BLaER1 (cell line): ENCODE measurements at regions not wholly inside any gene's neighbourhood (a gene's known extent, or its start where the extent isn't known, plus 50 kb on each side); places are given as distances from the start of the nearest gene placed in this dataset.

Experiments
- H3K27ac ChIP-seq: shearing (Covaris generic); formaldehyde crosslinking; 2 replicates; pipeline ENCODE4 v1.8.1; 2022
- H3K27me3 ChIP-seq: shearing (Covaris generic); formaldehyde crosslinking; 2 replicates; pipeline ENCODE4 v1.8.1; 2022
- H3K36me3 ChIP-seq: shearing (Covaris generic); formaldehyde crosslinking; 2 replicates; pipeline ENCODE4 v1.8.1; 2022
- H3K4me1 ChIP-seq: shearing (Covaris generic); formaldehyde crosslinking; 2 replicates; pipeline ENCODE4 v1.8.1; 2022
- H3K4me2 ChIP-seq: shearing (Covaris generic); formaldehyde crosslinking; 2 replicates; pipeline ENCODE4 v1.8.1; 2022
- H3K4me3 ChIP-seq: shearing (Covaris generic); formaldehyde crosslinking; 2 replicates; pipeline ENCODE4 v1.8.1; 2022
- H3K9ac ChIP-seq: shearing (Covaris generic); formaldehyde crosslinking; 2 replicates; pipeline ENCODE4 v1.8.1; 2022
- H3K9me3 ChIP-seq: shearing (Covaris generic); formaldehyde crosslinking; 2 replicates; pipeline ENCODE4 v1.8.1; 2022
- H4K20me1 ChIP-seq: shearing (Covaris generic); formaldehyde crosslinking; 2 replicates; pipeline ENCODE4 v1.8.1; 2022
- Cebpa-rat ChIP-seq: shearing (Covaris generic); IDR thresholded peaks from 2 replicates; pipeline ENCODE4 v1.8.1; 2022

DNA sequence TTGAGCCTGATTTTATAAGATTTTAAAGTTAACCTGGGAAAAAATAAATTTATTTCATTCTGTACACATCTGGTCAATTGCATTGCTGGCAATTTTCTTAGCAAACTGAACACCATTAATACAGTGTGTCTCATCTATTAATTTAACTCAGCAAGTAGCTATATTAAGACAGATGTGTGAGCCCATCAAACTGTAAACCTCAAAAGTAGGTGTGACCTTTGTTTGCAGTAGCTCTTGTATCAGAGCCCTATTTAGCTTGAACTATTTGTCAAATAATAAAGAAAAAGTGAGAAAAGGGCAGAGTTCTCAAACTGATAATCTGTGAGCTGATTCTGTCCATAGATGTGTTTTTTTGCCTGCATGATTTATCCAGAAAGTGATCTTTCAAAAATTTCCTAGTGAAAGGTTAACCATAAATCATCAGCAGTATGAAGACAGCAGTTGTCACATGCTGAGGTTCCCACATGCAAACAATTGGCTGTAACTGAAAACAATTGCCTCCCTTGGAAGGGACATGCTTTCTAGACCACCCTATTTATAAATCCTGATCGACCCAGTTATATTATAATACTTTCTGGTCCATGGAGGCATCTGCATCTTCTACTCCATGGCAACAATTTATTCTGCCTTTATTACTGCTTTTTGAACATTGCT lies 646.5 kb downstream of the NSUN3 start:
- Histone ChIP-seq H4K20me1 (no peaks in the 10 kb centered on the region), H3K27me3 (no peaks in the 10 kb centered on the region), H3K9me3 (no peaks in the 10 kb centered on the region), H3K4me2 (no peak overlapping the region), H3K9ac (no peak overlapping the region), H3K36me3 (no peaks in the 10 kb centered on the region), H3K4me1 (no peaks in the 10 kb centered on the region), H3K4me3 (no peak overlapping the region), H3K27ac (no peak overlapping the region)
- no peak for TF ChIP-seq Cebpa-rat

DNA sequence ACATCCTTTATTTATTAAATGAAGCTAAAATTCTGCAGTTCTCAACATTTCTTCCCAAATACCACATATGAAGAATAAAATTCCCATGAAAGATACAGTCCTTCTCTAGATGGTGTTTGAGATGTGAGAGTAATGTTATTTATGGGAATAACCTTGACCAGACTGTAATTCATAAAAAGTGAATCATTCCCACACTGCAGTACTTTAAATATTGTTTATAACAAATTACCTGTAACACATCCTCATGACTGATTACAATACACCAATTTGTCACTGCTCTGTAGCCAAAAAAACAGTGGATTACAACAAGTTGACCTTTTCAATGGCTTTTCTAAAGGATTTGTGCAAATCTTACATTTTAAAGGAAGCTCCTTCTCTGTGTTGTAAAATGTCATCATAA lies 651.3 kb downstream of the NSUN3 start:
- Histone ChIP-seq H3K4me2 (no peak overlapping the region), H3K4me3 (no peak overlapping the region), H3K27ac (no peak overlapping the region), H3K9me3 (no peaks in the 10 kb centered on the region), H4K20me1 (no peaks in the 10 kb centered on the region), H3K4me1 (no peaks in the 10 kb centered on the region), H3K27me3 (no peaks in the 10 kb centered on the region), H3K36me3 (no peaks in the 10 kb centered on the region), H3K9ac (no peak overlapping the region)
- no peak for TF ChIP-seq Cebpa-rat

DNA sequence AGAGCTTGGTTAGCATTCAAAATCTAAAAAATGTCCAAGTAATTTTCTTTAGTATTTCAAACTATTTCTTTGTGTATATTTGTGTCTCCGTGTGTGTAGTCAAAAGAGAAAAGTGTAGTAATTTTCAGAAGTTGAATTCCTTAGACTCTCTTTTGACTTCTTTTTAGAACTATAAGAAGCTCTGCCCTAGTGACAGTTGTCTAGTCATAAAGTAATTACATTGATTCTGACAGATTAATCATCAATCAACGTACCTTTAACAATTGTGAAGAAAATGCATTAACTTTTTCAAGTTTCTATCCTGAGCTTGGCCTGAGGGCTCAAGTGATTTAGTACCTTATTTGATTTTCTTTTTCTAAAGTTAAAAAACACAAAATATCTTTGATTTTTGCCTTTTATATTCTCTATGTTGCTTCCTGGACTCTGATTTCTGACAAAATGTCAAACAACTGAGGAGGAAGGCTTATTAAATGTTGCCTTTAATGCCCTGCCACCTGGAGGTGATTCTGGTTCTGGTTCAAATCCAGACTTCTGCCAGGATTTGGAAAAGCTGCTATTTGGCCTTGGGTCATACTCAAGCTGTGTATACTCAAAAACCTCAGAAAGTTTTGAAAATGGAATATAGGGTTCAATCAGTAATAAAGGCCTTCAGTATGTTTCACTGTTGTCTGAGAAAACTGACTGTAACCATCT lies 653.6 kb downstream of the NSUN3 start:
- Histone ChIP-seq H3K27me3 (no peaks in the 10 kb centered on the region), H4K20me1 (no peaks in the 10 kb centered on the region), H3K4me1 (no peaks in the 10 kb centered on the region), H3K9me3 (no peaks in the 10 kb centered on the region), H3K4me2 (no peak overlapping the region), H3K36me3 (no peaks in the 10 kb centered on the region), H3K4me3 (no peak overlapping the region), H3K27ac (no peak overlapping the region), H3K9ac (no peak overlapping the region)
- TF ChIP-seq Cebpa-rat = no peak

DNA sequence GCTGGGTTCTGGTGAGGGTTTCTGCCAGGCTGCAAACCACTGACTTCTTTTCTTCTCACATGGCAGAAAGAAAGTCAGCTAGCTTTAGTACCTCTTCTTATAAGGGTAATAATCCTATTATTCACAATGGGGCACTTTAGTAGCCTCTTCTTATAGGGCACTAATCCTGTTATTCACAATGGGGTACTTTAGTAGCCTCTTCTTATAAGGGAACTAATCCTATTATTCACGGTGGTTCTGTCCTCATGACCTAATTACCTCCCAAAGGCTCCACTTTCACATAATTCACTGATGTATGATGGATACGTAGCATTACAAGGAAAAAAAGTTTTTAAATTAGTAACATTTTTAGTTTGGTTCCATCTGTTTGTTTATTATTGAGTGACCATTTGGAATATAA lies 671.3 kb downstream of the NSUN3 start:
- Histone ChIP-seq H3K9ac (no peak overlapping the region), H3K4me1 (no peaks in the 10 kb centered on the region), H3K27me3 (no peaks in the 10 kb centered on the region), H3K27ac (no peak overlapping the region), H4K20me1 (no peaks in the 10 kb centered on the region), H3K9me3 (no peaks in the 10 kb centered on the region), H3K36me3 (no peaks in the 10 kb centered on the region), H3K4me2 (no peak overlapping the region), H3K4me3 (no peak overlapping the region)
- TF ChIP-seq Cebpa-rat = no peak

DNA sequence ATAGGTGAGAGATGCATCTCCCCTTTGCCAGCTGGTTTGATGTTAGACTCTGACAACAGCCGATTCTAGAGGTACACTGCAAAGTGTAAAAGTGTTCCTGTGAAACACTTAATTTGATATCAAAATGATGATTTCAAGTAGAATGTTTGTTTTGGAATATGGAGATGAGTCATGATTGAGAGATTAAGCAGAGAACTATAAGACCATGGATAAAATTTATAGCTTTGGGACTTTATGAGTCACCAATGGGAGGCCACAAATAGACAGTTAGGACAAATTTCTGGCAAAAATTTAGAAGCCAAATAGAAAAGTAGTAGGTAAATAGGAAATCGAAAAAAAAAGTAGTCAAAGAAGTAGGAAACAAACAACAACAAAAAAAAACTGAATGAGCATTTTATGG lies 672.5 kb downstream of the NSUN3 start:
- no peaks in the 10 kb centered on the region for H3K36me3 ChIP-seq
- no peak for TF ChIP-seq Cebpa-rat
- no peaks in the 10 kb centered on the region for H4K20me1 ChIP-seq
- no peak overlapping the region for H3K9ac ChIP-seq
- H3K4me3 ChIP-seq = no peak overlapping the region
- no peak overlapping the region for H3K4me2 ChIP-seq
- H3K27ac ChIP-seq = no peak overlapping the region
- H3K27me3 ChIP-seq = no peaks in the 10 kb centered on the region
- H3K4me1 ChIP-seq = no peaks in the 10 kb centered on the region
- no peaks in the 10 kb centered on the region for H3K9me3 ChIP-seq

DNA sequence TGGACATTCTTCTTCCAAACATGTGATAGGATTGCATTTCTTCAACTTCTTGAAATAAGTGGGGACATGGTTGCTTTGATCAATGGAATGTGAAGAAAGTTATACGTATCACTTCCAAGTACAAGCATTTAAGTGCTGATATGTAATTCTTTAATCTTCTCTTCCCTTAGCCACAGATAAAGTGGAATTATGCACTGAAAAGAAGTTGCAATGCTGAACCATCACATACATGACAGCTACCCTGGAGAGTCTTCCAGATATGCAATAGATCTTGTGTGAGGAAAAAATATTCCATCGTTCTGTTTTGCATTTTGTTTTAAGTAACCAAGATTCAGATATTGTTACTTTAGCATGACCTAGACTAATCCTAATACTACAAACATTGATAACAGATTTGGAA lies 674.3 kb downstream of the NSUN3 start:
- TF ChIP-seq Cebpa-rat = no peak
- no peaks in the 10 kb centered on the region for H3K27me3 ChIP-seq
- H3K4me2 ChIP-seq = no peak overlapping the region
- H3K4me3 ChIP-seq = no peak overlapping the region
- H3K4me1 ChIP-seq = no peaks in the 10 kb centered on the region
- no peaks in the 10 kb centered on the region for H3K9me3 ChIP-seq
- no peaks in the 10 kb centered on the region for H3K36me3 ChIP-seq
- no peak overlapping the region for H3K27ac ChIP-seq
- no peak overlapping the region for H3K9ac ChIP-seq
- H4K20me1 ChIP-seq = no peaks in the 10 kb centered on the region

DNA sequence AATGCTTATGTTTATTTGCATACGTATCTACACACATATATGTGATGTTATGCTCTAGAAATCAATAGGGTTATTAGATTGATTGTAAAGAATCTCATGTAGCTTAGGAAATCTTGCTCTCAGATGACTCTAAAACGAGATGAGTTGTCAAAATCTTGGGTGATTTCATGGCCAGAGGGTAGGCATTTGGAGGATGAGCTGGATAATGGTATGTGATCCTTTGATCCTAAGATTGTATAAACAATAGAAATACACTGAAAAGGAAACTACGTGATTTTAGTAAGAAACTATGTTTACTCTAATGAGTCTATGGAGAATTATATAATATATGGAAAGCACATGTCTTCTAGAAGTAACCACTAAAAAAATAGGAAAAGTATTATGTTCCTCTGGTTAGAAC lies 676.6 kb downstream of the NSUN3 start:
- Histone ChIP-seq H3K9ac (no peak overlapping the region), H4K20me1 (no peaks in the 10 kb centered on the region), H3K36me3 (no peaks in the 10 kb centered on the region), H3K27ac (no peak overlapping the region), H3K4me2 (no peak overlapping the region), H3K4me1 (no peaks in the 10 kb centered on the region), H3K4me3 (no peak overlapping the region), H3K27me3 (no peaks in the 10 kb centered on the region), H3K9me3 (no peaks in the 10 kb centered on the region)
- no peak for TF ChIP-seq Cebpa-rat

DNA sequence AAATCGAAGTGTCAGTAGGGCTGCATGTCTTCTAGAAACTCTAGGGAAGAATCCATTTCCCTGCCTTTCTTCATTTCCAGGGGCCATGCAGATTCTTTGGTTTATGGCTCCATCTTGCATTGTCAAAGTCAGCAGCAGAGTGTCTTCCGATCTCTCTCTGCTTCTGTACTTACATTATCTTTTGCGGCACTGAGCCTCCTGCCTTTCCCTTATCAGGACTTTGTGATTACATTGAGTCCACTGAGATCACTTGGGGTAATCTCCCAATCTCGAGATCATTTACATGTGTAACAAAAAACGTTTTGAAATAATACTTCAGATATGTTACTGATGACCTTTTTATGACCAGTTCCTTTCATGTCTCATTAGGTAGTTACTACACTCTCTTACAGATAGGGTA lies 695.9 kb downstream of the NSUN3 start:
- Histone ChIP-seq H3K36me3 (no peaks in the 10 kb centered on the region), H3K4me2 (no peak overlapping the region), H3K9me3 (no peaks in the 10 kb centered on the region), H3K27me3 (no peaks in the 10 kb centered on the region), H4K20me1 (no peaks in the 10 kb centered on the region), H3K9ac (no peak overlapping the region), H3K4me1 (peaks cover 15% of the 10 kb centered on the region), H3K27ac (no peak overlapping the region), H3K4me3 (no peak overlapping the region)
- TF ChIP-seq Cebpa-rat = no peak

DNA sequence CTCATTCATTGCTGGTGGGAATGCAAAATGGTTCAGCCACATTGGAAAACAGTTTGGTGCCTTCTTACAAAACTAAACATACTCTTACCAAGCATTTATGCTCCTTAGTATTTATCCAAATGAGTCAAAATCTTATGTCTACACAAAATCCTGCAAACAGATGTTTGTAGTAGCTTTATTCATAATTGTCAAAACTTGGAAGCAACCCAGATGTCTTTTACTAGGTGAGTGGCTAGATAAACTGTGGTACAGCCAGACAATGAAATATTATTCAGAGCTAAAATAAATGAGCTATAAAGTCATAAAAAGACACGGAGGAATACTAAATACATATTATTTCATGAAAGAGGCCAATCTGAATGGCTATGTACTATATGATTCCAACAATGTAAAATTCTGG lies 709.5 kb downstream of the NSUN3 start:
- H3K4me1 ChIP-seq = no peaks in the 10 kb centered on the region
- no peak overlapping the region for H3K4me3 ChIP-seq
- no peak overlapping the region for H3K9ac ChIP-seq
- H3K27ac ChIP-seq = no peak overlapping the region
- no peaks in the 10 kb centered on the region for H4K20me1 ChIP-seq
- H3K36me3 ChIP-seq = no peaks in the 10 kb centered on the region
- H3K9me3 ChIP-seq = no peaks in the 10 kb centered on the region
- no peak overlapping the region for H3K4me2 ChIP-seq
- no peak for TF ChIP-seq Cebpa-rat
- no peaks in the 10 kb centered on the region for H3K27me3 ChIP-seq

DNA sequence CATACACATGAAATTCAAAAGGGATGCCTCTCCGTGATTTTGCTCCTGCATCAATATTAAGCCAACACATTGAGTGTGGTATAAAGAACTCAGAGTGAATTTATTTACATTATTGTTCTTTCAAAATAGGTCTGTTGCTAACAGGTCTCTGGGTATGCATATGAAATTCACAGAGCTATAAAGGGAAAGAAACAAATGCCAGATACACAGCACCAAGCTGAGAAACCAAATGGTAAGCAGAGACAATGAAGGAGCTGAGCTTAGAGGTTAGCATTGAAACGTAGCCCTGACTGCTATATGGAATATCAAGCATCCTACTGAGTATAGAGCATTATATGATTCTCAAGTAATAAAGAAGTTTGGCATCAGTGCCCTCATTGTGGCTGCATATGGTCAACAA lies 712.9 kb downstream of the NSUN3 start:
- H3K9ac ChIP-seq = no peak overlapping the region

More for the DNA sequence above, 712.9 kb downstream of the NSUN3 start:
- no peak for TF ChIP-seq Cebpa-rat
- H3K4me1 ChIP-seq = no peaks in the 10 kb centered on the region
- no peaks in the 10 kb centered on the region for H4K20me1 ChIP-seq
- no peaks in the 10 kb centered on the region for H3K36me3 ChIP-seq
- H3K27ac ChIP-seq = no peak overlapping the region
- no peaks in the 10 kb centered on the region for H3K9me3 ChIP-seq
- H3K4me2 ChIP-seq = no peak overlapping the region
- no peak overlapping the region for H3K4me3 ChIP-seq
- H3K27me3 ChIP-seq = no peaks in the 10 kb centered on the region
